HepG2 (cell line): ENCODE measurements at regions not wholly inside any gene's neighbourhood (a gene's known extent, or its start where the extent isn't known, plus 50 kb on each side); places are given as distances from the start of the nearest gene placed in this dataset.
A peak's percentile ranks its signal among the peaks of the same experiment; 100 is the strongest.

Experiments
- ATAC-seq: fragments of 200-7000 bp; cut with Tn5 transposase; 3 replicates; pipeline ENCODE4 v1.9.1; 2020; ENCODE audit warnings: mild to moderate bottlenecking, moderate library complexity
- BruUV-seq: library from RNA; stranded (reverse); fragments of 400-500 nt; replicated peaks from 2 replicates; lab custom pipeline; 2021; lab: Mats Ljungman, UMichigan
- CTCF ChIA-PET: fragments of 300-600 bp; formaldehyde crosslinking; extraction: SDS; loops from one replicate; lab custom pipeline; 2021; ENCODE audit warnings: low total read pairs, inconsistent platforms, low intra/inter-chr PET ratio; lab: Yijun Ruan, JAX
- POLR2A ChIA-PET: fragments of 350-600 bp; sonication (Branson Sonifier 250); formaldehyde crosslinking; loops from one replicate; lab custom pipeline; 2020; ENCODE audit warnings: antibody characterized with exemption, inconsistent platforms; lab: Yijun Ruan, JAX
- DNase-seq: peaks from one replicate; pipeline ENCODE4 v3.0.0-alpha.2; 2015; ENCODE audit warnings: low spot score
- FAIRE-seq: peaks from 3 replicates; lab custom pipeline; 2011; peaks lifted over from hg19 to GRCh38; lab: Jason Lieb, UNC
- H2AFZ ChIP-seq: one replicate; pipeline ENCODE4 v1.6.1; 2011; ENCODE audit warnings: low read length, inconsistent platforms
- H3K27ac ChIP-seq: fragments of 300-600 bp; 3 replicates; pipeline ENCODE4 v1.8.0; 2011; ENCODE audit warnings: mixed run types, mild to moderate bottlenecking, mixed read lengths, low read length, inconsistent platforms; ENCODE audit not compliant: insufficient read depth; ENCODE audit errors: extremely low read length
- H3K27me3 ChIP-seq, 2 experiments: fragments of 200-600 bp in 1 of 2; 2 replicates in 1 of 2; 3 replicates in 1 of 2; pipeline versions ENCODE4 v1.6.0 to v1.8.0; 2011; ENCODE audit warnings: low read length in 2 of 2, mild to moderate bottlenecking in 2 of 2, moderate library complexity in 2 of 2, inconsistent platforms in 1 of 2; ENCODE audit not compliant: insufficient read depth in 2 of 2, control insufficient read depth in 1 of 2
- H3K36me3 ChIP-seq, 2 experiments: fragments of 200-600 bp in 1 of 2; replicated peaks in 1 of 2; 2 replicates in 1 of 2; 3 replicates in 1 of 2; pipeline versions ENCODE4 v1.5.1 to v1.8.0; 2011; ENCODE audit warnings: low read length in 2 of 2, inconsistent platforms in 1 of 2; ENCODE audit not compliant: insufficient read depth in 2 of 2, control insufficient read depth in 1 of 2
- H3K4me1 ChIP-seq: 2 replicates; pipeline ENCODE4 v1.5.1; 2012; ENCODE audit warnings: low read length, inconsistent platforms; ENCODE audit not compliant: insufficient read depth
- H3K4me2 ChIP-seq: 2 replicates; pipeline ENCODE4 v1.6.0; 2011; ENCODE audit warnings: low read depth, low read length, inconsistent platforms
- H3K4me3 ChIP-seq, 3 experiments: fragments of 200-600 bp in 1 of 3; sonication (generic), shearing (Covaris generic) in 1 of 3; replicated peaks in 1 of 3; 2 replicates each; pipeline ENCODE4 v1.5.1; 2011 to 2016; ENCODE audit warnings: low read length in 3 of 3, inconsistent platforms in 2 of 3, low read depth in 2 of 3, mild to moderate bottlenecking in 2 of 3, control low read depth in 1 of 3, mixed read lengths in 1 of 3; ENCODE audit not compliant: insufficient read depth in 1 of 3
- H3K79me2 ChIP-seq: one replicate; pipeline ENCODE4 v1.6.1; 2011; ENCODE audit warnings: low read length, inconsistent platforms; ENCODE audit not compliant: insufficient read depth
- H3K9ac ChIP-seq: 2 replicates; pipeline ENCODE4 v1.6.0; 2011; ENCODE audit warnings: mild to moderate bottlenecking, low read depth, low read length, inconsistent platforms; ENCODE audit not compliant: insufficient read depth
- H3K9me3 ChIP-seq: 2 replicates; pipeline ENCODE4 v1.5.1; 2012; ENCODE audit warnings: mild to moderate bottlenecking, low read length
- H4K20me1 ChIP-seq: 2 replicates; pipeline ENCODE4 v1.6.0; 2011; ENCODE audit warnings: inconsistent platforms, mild to moderate bottlenecking, low read length, moderate library complexity; ENCODE audit not compliant: insufficient read depth
- KAT8 ChIP-seq: IDR thresholded peaks from 2 replicates; pipeline ENCODE4 v1.6.1; 2016; ENCODE audit warnings: missing genetic modification reagents, missing compliant biosample characterization
- MAF1 ChIP-seq: sonication (generic); formaldehyde crosslinking; IDR thresholded peaks from 2 replicates; pipeline ENCODE4 v1.5.0; 2020; ENCODE audit warnings: missing genetic modification reagents, borderline replicate concordance
- MIER3 ChIP-seq: IDR thresholded peaks from 2 replicates; pipeline ENCODE4 v1.6.1; 2016; ENCODE audit warnings: missing compliant biosample characterization, borderline replicate concordance
- NFIB ChIP-seq: sonication (generic); formaldehyde crosslinking; IDR thresholded peaks from 2 replicates; pipeline ENCODE4 v1.9.0; 2021; ENCODE audit warnings: missing genetic modification reagents, mild to moderate bottlenecking, borderline replicate concordance
- NFYB ChIP-seq: sonication (generic); formaldehyde crosslinking; IDR thresholded peaks from 2 replicates; pipeline ENCODE4 v1.4.0; 2020; ENCODE audit warnings: missing genetic modification reagents
- RNF219 ChIP-seq: sonication (generic); formaldehyde crosslinking; IDR thresholded peaks from 2 replicates; pipeline ENCODE4 v1.5.0; 2020; ENCODE audit warnings: mild to moderate bottlenecking, missing genetic modification reagents
- SATB2 ChIP-seq: sonication (generic); formaldehyde crosslinking; IDR thresholded peaks from 2 replicates; pipeline ENCODE4 v1.5.0; 2020; ENCODE audit warnings: missing genetic modification reagents
- SIN3B ChIP-seq: fragments of 150-350 bp; IDR thresholded peaks from 2 replicates; pipeline ENCODE4 v1.6.1; 2014; ENCODE audit warnings: low read length
- SNRNP70 ChIP-seq: fragments of 200-400 bp; formaldehyde crosslinking; IDR thresholded peaks from 2 replicates; pipeline ENCODE4 v1.6.1; 2017; ENCODE audit warnings: mild to moderate bottlenecking, low read depth, low read length, moderate library complexity
- THYN1 ChIP-seq: sonication (generic); formaldehyde crosslinking; IDR thresholded peaks from 2 replicates; pipeline ENCODE4 v1.8.1; 2023; ENCODE audit warnings: low read depth, mild to moderate bottlenecking, moderate library complexity, missing genetic modification reagents, borderline replicate concordance
- U2AF1 ChIP-seq: fragments of 200-400 bp; formaldehyde crosslinking; optimal IDR thresholded peaks from 2 replicates; pipeline ENCODE3; 2017; ENCODE audit warnings: mild to moderate bottlenecking, low read depth, low read length
- ZBTB7A ChIP-seq: sonication (generic); formaldehyde crosslinking; IDR thresholded peaks from 2 replicates; pipeline ENCODE4 v1.8.0; 2022; ENCODE audit warnings: mild to moderate bottlenecking, missing genetic modification reagents
- ZNF180 ChIP-seq: sonication (generic); formaldehyde crosslinking; IDR thresholded peaks from 2 replicates; pipeline ENCODE4 v1.4.0; 2020; ENCODE audit warnings: low read depth, missing genetic modification reagents, borderline replicate concordance
- ZNF644 ChIP-seq: IDR thresholded peaks from 2 replicates; pipeline ENCODE4 v1.6.1; 2016; ENCODE audit warnings: low read depth
- WGBS: methylation state at CpG from one replicate; pipeline ENCODE4 v1.1.6; 2017; ENCODE audit warnings: low lambda C conversion rate; 5-methylcytosine and 5-hydroxymethylcytosine counted together
- in situ Hi-C: cut with HindIII; loops from 2 replicates; pipeline ENCODE4 v1.10.0; 2017; ENCODE audit warnings: low pct_unique_long_range_greater_than_20kb; ENCODE audit not compliant: extremely low pct_ligation_motif_present
- intact Hi-C: fragments of 100-400 bp; cut with micrococcal nuclease; formaldehyde crosslinking; loops from one replicate; pipeline ENCODE4 v1.10.0; 2022; ENCODE audit not compliant: unreplicated experiment
- TF ChIP-seq, protein P1 (sequence below): fragments of 450-650 bp; IDR thresholded peaks from 2 replicates; pipeline ENCODE4 v1.6.1; 2016
- TF ChIP-seq, protein P2 (sequence below): sonication (generic); formaldehyde crosslinking; IDR thresholded peaks from 2 replicates; pipeline ENCODE4 v1.4.0; 2020; ENCODE audit warnings: low read depth, mild to moderate bottlenecking, missing genetic modification reagents

GRCh38 chr18:73737990-73738389, 409.6 kb downstream of the FBXO15 start:
- Histone ChIP-seq H4K20me1 (no peaks in the 10 kb centered on the region), H3K4me3 (no peak overlapping the region), H2AFZ (no peak overlapping the region), H3K9ac (no peak overlapping the region), H3K4me2 (no peak overlapping the region), H3K4me1 (no peaks in the 10 kb centered on the region), H3K9me3 (no peaks in the 10 kb centered on the region), H3K36me3 (no peaks in the 10 kb centered on the region), H3K27ac (no peak overlapping the region), H3K79me2 (no peaks in the 10 kb centered on the region), H3K27me3 (no peaks in the 10 kb centered on the region)
- in situ Hi-C loops (no loop called here), intact Hi-C loops (no loop called here)
- DNase-seq, result no peak
- ChIA-PET POLR2A (no interaction called here), CTCF (no interaction called here)
- BruUV-seq, result no TSS peak
- FAIRE-seq, result no peak
- no peak for ATAC-seq
- TF ChIP-seq, protein P1, sequence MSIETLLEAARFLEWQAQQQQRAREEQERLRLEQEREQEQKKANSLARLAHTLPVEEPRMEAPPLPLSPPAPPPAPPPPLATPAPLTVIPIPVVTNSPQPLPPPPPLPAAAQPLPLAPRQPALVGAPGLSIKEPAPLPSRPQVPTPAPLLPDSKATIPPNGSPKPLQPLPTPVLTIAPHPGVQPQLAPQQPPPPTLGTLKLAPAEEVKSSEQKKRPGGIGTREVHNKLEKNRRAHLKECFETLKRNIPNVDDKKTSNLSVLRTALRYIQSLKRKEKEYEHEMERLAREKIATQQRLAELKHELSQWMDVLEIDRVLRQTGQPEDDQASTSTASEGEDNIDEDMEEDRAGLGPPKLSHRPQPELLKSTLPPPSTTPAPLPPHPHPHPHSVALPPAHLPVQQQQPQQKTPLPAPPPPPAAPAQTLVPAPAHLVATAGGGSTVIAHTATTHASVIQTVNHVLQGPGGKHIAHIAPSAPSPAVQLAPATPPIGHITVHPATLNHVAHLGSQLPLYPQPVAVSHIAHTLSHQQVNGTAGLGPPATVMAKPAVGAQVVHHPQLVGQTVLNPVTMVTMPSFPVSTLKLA, result peak; percentile 69
- no peak for TF ChIP-seq NFIB (CRISPR knock-in tag)
- TF ChIP-seq, all 625 proteins: peak for 1

DNA sequence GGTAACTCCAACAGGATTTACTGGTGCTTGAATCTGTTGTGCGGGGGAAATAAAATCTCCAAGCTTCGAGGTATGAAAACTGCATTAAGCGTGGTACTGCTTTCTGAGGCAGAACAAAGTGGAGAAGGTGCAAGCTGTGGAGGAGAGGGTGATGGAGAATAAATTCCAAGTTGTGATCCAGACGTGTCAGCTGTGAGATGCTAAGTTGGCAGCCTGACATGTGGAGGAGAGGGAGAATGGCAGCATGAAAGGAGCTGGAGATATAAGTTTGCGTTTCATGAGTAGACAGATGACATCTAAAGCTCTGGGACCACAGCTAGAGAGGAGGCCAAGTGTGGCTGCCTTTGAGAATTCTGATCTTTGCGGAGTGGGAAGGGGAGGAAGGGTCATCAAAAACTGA, 411.8 kb downstream of the FBXO15 start:
- H2AFZ ChIP-seq, result no peak overlapping the region
- DNase-seq (no peak), ATAC-seq (no peak), FAIRE-seq (no peak)
- ChIA-PET POLR2A (no interaction called here), CTCF (no interaction called here)
- H3K36me3 ChIP-seq, result no peaks in the 10 kb centered on the region
- H3K27me3 ChIP-seq, result no peaks in the 10 kb centered on the region
- 19% methylated on average over 6 of the region's 6 CpGs for WGBS
- no peaks in the 10 kb centered on the region for H4K20me1 ChIP-seq
- no peaks in the 10 kb centered on the region for H3K4me1 ChIP-seq
- intact Hi-C loops (no loop called here), in situ Hi-C loops (no loop called here)
- no peak overlapping the region for H3K4me3 ChIP-seq
- no peaks in the 10 kb centered on the region for H3K79me2 ChIP-seq
- no peaks in the 10 kb centered on the region for H3K9me3 ChIP-seq
- no peak overlapping the region for H3K9ac ChIP-seq
- no TSS peak for BruUV-seq
- no peak overlapping the region for H3K27ac ChIP-seq
- no peak overlapping the region for H3K4me2 ChIP-seq
- TF ChIP-seq MIER3 (CRISPR knock-in tag) (no peak), SNRNP70 (no peak), RNF219 (no peak), MAF1 (CRISPR knock-in tag) (no peak), NFYB (CRISPR knock-in tag) (no peak), SIN3B (no peak), U2AF1 (no peak), THYN1 (no peak), ZNF644 (CRISPR knock-in tag) (no peak), KAT8 (CRISPR knock-in tag) (no peak), ZBTB7A (CRISPR knock-in tag) (no peak), ZNF180 (CRISPR knock-in tag) (no peak), SATB2 (CRISPR knock-in tag) (no peak)
- TF ChIP-seq, protein P2, sequence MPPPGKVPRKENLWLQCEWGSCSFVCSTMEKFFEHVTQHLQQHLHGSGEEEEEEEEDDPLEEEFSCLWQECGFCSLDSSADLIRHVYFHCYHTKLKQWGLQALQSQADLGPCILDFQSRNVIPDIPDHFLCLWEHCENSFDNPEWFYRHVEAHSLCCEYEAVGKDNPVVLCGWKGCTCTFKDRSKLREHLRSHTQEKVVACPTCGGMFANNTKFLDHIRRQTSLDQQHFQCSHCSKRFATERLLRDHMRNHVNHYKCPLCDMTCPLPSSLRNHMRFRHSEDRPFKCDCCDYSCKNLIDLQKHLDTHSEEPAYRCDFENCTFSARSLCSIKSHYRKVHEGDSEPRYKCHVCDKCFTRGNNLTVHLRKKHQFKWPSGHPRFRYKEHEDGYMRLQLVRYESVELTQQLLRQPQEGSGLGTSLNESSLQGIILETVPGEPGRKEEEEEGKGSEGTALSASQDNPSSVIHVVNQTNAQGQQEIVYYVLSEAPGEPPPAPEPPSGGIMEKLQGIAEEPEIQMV (CRISPR knock-in tag), result no peak
